ENCODE measurements at regions not wholly inside any gene's neighbourhood (a gene's known extent, or its start where the extent isn't known, plus 50 kb on each side); places are given as distances from the start of the nearest gene placed in this dataset.
"Not testable (repeated sequence)": the region's sequence is repeated elsewhere in the genome, so short reads cannot be mapped to it uniquely, and the experiment has no call there.

GRCh38 chr9:117649126-117649525 lies 55.1 kb upstream of the TLR4 start:
- DNase-seq, result no peak

GRCh38 chr9:117644932-117645636 lies 59.1 kb upstream of the TLR4 start:
- DNase-seq, result no peak

- DNase-seq, result peak; percentile 16
These were observed 59.9 kb upstream of the TLR4 start for GRCh38 chr9:117644133-117644931.

GRCh38 chr9:117643288-117643654 lies 60.9 kb upstream of the TLR4 start:
- no peak for DNase-seq

GRCh38 chr9:117642571-117643287 lies 61.5 kb upstream of the TLR4 start:
- DNase-seq, result not testable (repeated sequence)

- no peak for DNase-seq
These were observed 67.5 kb upstream of the TLR4 start for GRCh38 chr9:117636681-117637080.

DNA sequence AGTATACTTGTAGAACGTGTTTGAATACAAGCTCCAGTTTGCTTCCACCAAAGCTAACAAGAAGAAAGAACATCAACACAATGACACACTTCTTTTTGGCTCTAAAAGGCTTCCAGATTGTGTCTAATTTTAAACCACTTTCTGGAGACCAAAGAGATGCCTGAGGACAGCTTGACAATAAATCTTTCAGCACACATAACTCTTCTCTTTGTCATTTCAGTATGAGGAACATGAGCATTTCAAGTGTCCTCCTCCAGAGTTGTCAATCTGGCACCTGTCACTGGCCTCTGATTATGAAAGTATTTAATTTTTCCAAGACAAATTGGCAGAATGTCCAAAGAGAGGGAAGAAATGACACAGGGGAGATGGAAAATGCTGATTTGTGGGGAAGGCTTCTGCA lies 79.0 kb upstream of the TLR4 start:
- no peak for DNase-seq

DNA sequence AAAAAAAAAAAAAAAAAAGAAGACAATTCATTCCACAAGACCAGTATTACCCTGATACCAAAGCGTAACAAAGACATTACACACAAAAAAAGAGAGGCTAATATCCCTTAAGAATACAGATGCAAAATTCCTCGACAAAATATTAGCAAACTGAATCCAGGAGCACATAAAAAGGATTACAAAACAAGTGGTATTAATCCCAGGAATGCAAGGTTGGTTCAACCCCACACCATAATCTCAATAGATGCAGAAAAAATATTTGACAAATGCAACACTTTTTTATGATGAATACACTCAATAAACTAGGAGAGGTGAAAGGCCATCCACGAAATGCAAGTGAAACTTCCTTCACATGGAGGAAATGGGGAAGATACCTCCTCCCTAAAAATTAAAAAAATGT lies 80.1 kb upstream of the TLR4 start:
- no peak for DNase-seq

DNA sequence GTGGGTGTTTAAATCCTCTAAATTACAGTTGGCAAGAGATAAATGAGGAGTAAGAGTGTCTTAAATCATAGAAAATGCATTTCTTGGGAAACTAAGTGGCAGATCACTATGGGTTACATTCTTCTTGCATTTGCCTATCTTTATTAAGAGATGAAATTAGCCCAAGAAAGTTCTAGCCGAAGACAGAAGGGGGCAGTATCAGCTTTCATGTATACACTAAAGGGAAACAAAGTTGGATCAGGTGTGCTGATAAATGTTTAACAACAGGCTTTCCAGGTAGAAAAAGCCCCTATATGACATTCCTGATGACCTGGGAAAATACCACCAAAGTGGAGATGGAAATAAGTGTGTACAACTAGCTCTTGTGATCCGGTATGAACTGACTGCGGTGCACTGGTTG lies 81.9 kb upstream of the TLR4 start:
- no peak for DNase-seq

DNA sequence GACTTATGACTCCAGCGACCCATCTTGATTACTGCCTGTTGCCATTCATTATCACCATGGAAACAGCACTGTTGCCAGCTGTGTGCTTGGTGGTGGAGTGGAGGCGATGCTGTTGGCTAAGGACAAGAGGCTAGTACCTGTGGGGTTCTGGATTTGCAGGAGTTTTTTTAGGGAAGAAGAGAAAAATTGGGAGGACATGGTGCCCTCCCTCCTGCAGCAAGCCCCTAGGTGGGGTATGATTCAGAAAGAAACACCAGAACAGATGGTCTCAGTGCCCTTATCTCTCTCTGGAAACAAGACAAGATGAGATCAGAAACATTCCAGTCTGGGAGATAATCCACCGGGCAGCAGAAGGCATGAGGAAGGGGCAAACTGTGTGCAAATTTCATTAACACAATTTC lies 87.8 kb upstream of the TLR4 start:
- DNase-seq, result no peak

DNA sequence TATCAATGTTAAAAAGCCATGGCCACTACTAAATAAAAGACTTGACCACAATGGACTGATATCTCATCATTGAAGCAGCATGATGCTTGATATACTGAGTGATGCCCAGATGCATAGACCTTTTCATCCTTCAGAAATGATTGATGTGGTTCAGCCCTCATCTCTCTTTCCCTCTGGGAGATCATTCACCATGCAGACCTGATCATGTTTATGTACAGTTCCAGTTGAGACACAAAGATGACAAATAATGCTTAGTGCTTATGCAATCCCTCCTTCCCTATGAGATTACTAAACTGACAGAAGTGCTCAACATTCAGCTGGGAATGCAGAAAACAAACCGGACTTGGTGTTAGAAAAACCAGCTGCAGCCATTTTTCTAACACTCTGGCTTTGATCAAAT lies 91.9 kb upstream of the TLR4 start:
- DNase-seq, result no peak

GRCh38 chr9:117597977-117598376 lies 106.2 kb upstream of the TLR4 start:
- DNase-seq, result no peak

DNA sequence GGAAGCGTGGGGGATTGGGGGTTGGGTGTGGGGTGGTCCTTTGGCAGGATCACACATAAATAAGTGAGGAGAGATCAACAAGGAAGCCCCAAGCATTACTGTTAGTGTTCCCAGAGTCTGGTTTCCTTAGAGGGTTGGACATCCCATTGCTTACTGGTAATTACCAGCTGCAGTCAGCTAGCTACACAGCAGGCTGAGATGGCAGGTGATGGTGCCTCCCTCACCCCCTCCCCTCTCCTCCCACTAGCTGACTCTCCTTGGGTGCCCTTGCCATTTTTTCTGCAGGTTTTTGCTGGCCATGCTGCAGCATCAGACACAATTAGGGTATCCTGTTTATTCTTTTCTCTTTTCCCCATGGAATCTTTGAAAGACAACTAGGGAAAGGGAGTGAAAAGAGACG lies 107.5 kb upstream of the TLR4 start:
- DNase-seq, result no peak

GRCh38 chr9:117595650-117596049 lies 108.6 kb upstream of the TLR4 start:
- no peak for DNase-seq

DNA sequence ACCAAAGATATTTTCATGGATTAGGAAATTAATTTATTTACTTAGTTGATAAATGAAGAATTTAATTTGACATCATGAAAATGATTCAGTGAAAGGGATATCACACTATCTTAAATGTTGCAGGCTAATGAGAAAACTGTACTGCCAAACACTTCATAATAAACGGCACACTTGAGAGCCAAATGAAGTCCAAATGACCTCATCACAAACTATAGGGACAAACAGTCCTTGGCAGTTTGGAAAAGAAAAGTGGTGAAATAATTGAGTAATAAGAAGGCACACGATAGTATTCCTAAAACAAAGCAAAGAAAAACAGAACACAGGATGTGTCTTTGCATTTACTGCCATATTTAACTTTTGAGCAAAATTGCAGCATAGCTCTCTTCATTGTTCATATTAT lies 116.9 kb upstream of the TLR4 start:
- no peak for DNase-seq

GRCh38 chr9:117574099-117574498 lies 130.1 kb upstream of the TLR4 start:
- DNase-seq, result no peak

DNA sequence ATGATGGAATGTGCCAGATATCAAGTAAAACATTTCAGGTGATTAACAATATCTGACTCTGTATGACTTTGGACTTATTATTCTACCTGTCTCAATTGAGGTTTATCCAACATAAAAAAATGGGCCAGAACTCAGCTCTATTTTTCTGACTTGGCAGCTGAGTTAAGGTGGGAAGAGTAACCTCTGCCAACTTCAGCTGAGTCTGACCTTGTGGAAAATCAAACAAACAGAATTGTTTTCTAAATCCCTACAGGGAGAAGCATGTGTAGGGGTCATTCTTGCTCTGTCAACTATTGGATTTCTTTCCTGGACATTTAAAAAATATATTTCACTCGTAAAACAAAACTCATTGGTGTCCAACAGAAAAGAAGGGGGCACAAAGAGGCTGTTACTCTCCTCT lies 139.4 kb upstream of the TLR4 start:
- DNase-seq, result no peak

GRCh38 chr9:117561761-117562160 lies 142.4 kb upstream of the TLR4 start:
- DNase-seq, result no peak

DNA sequence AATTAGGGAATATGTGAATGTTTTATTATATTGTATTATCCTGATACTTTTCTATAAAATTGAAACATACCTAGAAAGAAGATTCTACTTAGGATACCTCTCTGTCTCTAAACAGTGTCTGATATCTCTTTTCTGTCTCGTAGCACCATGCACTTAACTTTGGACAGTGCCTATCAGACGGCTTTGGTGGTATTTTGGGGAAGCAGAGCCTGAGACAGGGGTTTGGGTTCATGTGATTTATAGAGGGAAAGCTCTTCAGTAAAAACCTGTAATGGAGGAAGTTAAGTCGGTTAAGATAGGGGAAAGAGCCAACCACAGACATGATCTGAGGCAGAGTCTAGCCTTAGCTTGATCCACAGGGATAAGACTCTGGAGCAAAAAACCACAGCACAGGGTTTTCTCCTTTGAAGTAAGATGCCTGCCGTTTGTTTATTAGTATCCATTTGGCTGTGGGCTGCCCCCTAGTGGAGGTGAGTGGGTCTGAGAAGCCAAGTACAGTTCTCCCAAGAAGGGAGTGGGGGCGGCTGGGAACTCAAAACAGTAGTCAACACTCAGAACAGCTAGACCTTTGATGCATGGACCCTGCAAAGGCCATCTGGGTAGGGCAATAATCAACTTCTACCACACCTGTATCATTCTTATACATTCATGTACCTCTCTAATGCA lies 141.2 kb upstream of the ASTN2 start:
- DNase-seq, result no peak

DNA sequence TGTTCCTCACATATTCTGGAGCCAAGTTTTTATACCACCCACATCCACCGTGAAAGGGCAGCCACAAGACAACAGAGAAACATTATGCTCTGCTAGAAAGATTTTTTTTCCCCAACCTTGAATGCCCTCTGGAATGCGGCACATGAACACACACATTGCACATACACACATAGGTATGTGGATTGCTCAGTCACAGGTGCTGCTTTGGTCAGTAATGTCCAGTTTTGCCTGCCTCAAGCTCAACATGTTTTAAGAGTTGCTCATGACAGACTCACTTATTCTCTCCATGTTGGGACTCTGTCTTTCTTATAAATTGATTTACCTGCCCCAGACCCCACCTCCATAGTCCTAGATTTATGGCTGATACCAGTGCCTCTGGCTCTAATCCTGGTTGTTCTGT lies 138.0 kb upstream of the ASTN2 start:
- DNase-seq, result no peak

GRCh38 chr9:117551171-117551570 lies 136.3 kb upstream of the ASTN2 start:
- DNase-seq, result no peak

DNA sequence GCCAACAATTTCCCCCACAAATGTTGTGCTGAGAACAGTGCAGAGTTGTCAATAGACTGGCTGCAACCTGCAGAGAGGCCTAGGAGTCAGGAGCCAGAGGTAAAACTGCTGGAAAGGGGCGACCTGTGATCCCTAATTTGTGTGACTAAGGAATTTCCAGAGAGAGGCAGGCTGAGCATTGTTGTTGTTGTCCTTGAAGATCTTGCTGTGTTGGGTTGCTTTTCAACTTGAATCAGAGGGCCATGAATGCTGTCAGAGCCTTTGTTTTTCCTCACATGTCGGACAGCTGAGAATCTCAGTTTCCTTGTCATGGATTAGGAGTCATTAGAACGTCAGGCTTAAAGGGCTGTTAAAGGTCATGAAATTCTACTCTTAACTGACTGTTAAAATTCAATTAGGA lies 134.6 kb upstream of the ASTN2 start:
- no peak for DNase-seq

DNA sequence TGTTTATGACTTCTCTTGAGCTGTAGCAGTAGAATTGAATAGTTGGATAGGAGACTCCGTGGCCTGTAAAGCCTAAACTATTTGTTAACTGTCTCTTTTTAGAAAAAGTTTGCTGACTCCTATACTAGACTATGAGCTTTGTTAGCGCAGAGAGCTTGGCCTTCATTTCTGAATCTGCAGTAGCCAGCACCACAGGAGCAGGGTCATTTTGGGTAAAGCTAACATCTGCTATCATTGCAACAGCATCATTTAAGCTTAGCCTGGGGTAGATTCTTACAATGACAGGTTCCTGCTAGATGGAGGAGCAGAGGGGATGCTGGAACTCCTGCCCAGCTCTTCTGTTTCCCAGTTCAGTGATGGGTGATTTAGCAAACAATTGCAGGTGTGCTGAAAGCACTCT lies 133.7 kb upstream of the ASTN2 start:
- DNase-seq, result no peak

GRCh38 chr9:117547904-117548303 lies 133.0 kb upstream of the ASTN2 start:
- no peak for DNase-seq

Data from stimulated activated naive CD4-positive, alpha-beta T cell treated with Interleukin-2 at 50 U/mL for 16 hours (primary cell).